HS-27A (cell line): ENCODE measurements at regions not wholly inside any gene's neighbourhood (a gene's known extent, or its start where the extent isn't known, plus 50 kb on each side); places are given as distances from the start of the nearest gene placed in this dataset.

ENCODE experiments used
- DNase-seq: peaks from one replicate; pipeline ENCODE4 v3.0.0-alpha.2; 2012; ENCODE audit warnings: low read depth, missing footprints

DNA sequence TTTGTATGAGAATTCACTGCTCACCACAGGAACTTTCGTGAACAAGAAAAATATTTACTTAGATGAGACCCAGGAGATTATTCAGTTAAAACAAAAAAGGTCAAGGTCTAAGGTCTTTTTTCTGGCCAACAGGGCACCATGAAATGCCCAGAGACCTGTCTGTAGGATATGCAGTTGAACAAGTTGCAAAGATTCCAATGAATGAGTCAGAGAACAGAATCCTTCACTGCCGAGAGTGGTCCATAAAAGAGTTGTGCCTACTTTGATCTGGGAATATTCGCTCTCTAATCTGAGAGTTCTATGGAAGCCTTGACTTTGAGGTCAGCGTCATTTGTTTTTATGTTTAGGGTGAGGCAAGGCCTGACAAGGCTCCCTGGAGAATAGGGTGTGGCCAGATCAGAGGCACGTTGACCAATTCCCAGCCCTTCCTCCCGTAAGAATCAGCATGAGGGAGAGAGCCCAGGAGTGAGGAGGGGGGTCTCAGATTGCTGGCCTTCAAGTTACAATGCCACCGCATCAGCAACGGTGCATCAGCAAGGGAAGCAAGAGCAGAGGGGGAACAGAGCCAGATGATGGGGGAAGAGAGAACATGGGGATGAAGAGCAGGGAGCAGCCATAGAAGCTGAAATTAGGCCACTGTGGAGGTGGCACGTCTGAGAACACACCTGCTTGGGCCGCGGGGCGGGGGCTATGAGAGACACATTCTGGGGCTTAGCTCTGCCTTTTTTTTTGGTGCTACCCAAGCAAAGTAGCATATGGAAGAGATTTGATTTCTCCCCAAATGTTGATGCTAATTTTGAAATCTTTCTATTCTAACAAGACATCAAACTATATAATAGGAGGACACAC lies 206.4 kb upstream of the RAB4A start:
- DNase-seq = no peak

DNA sequence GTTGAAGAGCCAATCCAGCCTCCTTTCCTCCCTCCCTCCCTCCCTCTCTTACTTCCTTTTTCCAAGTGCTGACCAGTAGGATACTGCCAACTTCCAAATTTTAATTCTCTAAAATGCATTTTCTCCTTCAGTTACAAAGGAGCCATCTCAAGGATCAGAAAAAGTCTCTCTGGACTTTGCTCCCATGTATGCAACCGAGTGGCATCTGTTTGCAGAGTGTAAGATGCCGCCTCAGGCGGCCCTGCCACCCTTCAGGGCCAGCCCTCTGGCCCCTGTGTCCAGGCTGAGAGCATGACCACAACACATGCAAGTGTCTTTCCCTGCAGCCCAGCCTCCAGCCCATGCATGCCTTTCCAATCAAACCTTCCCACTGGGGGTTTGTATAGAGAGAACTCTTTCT lies 205.3 kb upstream of the RAB4A start:
- no peak for DNase-seq

DNA sequence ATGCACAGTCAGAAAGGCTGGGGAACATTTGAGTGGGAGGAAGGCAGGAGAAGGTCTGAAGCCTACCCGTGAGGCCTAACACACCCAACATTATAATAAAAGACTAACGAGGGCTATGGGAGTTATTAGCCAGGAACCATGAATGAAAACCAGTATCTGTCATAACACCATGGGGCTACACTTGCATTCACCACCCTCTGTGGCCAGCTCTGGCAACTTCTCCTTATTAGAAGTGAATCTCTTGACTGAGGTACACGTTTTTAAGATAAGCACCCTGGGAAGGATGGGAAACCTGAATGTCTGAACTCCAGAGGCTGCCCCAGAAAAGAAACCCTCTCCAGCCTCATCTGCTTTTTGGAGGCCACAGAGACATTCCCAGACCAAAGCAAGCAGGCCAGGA lies 204.3 kb upstream of the RAB4A start:
- no peak for DNase-seq

DNA sequence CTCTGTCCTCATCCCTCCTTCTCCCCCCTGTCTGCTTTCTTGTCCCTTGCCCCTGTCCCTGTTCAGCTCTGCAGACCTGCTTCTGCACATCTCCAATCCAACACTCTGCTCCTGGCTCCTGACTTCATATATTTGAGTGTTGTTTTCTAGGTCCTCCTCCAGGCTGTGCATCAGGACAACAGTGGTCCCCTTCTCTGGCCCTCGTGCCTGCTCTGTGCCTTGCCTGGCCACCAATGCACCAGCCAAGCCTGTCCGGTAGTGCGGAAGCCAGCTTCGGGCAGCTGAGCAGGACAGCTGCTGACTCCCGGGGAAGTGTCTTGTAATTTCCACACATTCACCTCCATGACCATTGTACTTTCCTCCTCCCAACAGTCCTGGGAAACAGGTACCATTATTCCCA lies 203.4 kb upstream of the RAB4A start:
- no peak for DNase-seq

DNA sequence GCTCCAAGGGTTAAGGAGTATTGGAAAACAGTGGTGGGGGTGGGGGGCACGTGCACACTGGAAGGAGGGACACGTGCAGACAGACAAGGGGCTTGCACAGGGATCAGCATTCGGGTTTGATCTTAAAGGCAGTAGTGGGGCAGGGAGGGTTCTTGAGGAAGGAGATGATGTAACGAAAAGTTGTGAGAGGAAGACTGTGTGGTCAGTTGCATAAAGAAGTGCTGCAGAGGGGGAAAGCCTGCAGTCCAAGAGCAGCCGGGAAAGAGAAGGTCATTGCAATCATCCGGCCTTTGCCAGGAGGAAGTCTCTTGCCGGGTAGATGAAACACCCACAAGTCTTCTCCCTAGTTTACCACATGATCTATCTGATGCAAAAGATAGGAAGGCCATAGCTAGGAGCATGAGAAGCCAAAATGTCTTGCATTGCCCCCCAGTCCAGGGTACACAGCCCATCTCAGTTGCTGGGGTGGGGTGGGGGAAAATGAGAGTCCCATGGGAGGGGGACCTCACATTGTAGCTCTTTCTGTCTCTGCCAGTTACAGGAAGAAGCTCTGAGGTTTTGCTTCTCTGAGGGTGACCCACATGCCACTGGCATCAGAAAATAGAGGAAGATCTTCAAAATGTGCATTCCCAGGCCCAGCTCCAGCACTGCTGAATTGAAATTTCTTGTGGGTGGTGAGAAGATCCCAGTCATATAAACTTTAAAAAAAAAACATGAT lies 202.5 kb upstream of the RAB4A start:
- DNase-seq = no peak

DNA sequence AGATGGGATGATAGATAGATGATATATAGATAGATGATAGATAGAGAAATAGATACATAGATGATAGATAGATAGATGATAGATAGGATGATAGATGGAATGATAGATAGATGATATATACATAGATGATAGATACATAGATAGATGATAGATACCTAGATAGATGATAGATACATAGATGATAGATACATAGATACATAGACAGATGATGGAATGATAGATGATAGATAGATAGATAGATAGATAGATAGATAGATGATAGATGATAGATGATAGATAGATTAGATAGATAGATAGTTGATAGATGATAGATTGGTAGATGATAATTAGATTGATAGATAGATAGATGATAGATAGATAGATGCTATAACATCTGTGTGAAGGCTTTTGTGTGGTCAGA lies 201.7 kb upstream of the RAB4A start:
- DNase-seq = no peak

DNA sequence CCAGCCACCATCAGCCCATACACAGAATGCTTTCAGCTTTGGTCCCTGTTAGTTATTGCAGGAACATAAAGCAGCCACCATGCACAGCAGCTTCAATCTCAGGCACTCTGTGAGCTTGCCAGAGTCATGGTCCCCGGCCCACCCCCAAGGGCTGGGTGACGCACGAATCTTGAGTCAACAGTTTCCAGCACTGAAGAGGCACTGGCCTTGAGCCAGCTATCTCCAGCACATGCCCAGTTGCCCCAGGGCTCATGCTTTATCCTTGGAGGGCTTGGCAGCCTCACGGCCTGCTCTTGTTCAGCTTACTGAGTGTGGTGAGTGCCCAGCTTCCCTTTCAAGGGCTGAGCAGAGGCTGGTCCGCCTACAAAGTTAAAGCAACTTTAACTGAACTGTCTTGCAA lies 200.7 kb upstream of the RAB4A start:
- no peak for DNase-seq

DNA sequence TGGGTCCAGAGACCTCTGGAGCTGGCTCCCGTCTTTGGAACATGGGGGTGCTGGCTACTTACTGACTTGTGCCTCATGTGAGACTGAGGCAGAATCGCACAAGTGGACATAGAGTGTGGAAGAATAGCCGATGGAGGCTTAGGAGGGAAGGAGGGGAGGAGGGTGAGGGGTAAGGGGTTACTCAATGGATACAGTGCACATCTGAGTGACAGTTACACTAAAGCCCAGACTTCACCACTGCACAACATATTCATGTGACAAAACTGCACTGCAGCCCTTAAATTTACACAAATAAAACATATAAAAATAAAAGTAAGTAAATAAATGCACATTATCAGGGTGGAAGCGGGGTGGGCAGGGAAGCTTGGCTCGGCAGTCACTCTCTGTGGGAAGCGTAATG lies 197.7 kb upstream of the RAB4A start:
- DNase-seq = no peak

DNA sequence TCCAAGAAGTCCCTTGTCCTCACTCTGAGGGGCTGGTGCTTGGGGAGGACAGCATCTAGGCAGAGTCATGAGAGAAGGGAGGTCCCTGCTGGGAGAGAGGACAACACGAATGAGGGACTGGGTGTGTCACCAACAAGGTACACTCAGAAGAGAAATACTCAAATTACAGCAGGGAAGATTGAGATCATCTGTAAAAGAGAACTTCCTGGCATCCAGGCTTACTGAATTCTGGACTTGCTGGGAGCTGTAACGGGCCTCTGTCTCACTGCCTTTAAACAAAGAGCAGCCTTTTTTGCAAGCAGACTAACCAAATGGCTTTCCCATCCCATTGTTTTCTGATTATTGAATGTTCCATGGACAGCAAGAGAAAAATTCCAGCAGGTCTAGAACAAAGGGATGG lies 195.7 kb upstream of the RAB4A start:
- no peak for DNase-seq

DNA sequence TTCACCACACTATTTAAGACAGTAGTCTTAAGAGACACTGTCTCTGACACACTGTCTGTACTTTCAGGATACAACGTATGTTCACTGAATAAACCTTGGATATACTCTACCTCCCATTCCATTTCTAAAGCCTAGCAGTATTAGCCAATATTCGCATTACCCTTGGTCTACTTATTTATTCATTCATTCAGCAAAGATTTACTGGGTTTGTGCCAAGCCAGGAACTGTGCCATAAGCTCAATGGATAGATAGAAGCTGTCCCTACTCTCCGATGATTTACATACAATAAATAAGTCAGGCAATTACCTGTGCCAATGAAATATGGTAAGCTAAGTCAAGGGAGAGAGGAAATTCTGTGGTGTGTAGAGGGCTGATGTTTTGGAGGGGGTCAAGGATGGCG lies 195.2 kb upstream of the RAB4A start:
- DNase-seq = no peak

DNA sequence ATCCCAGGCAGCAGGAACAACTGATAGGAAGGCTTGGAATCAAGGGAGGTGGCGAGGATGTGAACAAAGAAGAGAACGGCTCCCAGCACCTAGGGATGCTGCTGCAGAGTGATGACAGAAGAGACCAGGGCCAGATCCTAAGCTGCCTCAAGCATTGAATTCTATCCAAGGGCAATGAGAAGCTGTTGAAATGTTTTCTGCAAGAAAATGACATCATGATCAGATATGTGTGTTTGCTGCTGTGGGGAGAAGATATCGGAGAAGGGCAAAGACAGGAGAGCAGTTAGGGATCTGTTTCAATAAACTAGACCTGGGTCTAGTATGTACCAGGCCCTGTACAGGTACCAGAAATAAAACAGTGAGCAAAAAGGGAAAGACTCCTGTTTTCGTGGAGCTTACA lies 194.7 kb upstream of the RAB4A start:
- DNase-seq = no peak

DNA sequence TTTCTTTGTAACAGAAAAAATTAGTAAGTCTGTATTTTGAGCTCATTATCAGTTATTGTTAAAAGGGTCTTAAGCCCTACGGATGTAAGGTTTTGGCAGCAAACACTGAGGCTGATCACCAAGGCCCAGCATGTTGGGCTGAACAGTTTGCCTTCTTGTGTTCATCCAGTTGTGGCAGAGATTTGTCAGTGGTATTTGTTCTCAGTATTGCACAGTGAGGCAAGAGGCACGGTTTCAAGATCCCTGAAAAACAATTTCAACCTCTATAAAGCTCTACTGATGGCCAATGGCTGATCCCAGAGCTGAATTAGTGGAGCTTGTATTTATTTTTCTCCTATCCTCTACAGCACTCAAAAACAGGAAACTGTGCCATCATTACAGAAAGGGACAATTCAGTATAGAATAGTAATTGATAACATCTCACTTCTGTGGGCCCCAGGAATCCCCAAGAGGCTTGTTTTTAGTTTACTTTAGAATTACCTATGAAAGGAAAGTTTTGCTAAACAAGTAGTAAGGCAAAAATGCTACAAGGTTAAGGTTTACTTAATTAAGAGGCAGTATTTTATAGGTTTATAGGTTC lies 191.8 kb upstream of the RAB4A start:
- no peak for DNase-seq

DNA sequence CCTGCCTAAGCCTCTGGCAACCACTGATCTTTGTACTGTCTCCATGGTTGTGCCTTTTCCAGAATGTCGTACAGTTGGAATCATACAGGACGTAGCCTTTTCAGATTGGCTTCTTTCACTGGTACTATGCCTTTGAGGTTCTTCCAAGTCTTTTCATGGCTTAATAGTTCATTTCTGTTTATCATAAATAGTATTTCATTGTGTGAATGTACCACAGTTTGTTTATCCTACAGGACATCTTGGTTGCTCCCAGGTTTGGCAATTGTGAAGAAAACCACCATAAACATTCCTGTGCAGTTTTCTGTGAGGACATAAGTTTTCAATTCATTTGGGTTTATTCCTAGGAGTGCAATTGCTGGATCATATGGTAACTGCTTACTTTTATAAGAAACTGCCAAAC lies 190.6 kb upstream of the RAB4A start:
- no peak for DNase-seq

DNA sequence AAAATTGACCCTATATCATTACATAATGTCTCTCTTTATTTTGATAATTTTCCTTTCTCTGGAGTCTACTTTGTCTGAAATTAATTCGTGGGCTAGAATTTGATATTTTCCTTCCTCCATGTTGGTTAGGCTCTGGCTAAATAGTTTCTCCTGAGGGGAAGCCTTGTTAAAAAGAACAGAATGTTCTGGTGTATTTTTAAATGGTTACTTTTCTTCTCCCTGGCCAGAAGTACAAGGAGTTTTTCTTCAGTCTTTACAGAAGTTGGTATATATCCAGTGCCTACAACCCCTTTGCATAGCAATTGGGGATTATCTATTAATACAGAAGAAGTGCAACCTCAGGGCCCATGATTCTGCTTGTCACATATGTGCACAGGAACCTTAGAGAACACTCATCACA lies 185.6 kb upstream of the RAB4A start:
- DNase-seq = no peak

DNA sequence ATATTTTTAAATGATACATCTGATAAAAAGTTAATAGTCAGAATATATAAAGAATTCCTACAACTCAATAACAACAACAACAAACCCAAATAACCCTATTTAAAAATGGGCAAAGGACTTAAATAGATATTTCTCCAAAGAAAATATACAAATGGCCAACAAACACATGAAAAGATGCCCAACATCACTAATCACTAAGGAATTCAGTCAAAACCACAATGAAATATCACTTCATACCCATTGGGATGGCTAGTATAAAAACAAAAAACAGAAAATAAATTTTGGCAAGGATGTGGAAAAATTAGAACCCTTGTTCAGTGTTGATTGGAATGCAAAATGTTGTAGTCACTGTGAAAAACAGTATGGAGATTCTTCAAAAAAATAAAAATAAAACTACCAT lies 184.8 kb upstream of the RAB4A start:
- DNase-seq = no peak

DNA sequence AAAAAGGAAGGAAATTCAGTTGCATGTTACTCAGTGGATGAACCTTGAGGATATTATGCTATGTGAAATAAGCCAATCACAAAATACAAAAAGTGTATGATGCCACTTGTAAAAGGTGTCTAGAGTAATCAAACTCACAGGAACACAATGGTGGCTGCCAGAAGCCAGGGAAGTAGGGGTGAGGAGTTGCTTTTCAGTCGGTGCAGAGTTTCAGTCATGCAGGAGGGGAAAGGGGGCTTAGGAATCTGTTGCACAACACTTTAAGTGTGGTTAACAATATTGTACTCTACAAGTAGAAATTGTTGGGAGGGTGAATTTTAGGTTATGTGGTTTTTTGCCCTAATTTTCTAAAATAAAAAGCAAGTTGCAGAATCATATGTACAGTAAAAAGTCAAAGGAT lies 184.2 kb upstream of the RAB4A start:
- no peak for DNase-seq

DNA sequence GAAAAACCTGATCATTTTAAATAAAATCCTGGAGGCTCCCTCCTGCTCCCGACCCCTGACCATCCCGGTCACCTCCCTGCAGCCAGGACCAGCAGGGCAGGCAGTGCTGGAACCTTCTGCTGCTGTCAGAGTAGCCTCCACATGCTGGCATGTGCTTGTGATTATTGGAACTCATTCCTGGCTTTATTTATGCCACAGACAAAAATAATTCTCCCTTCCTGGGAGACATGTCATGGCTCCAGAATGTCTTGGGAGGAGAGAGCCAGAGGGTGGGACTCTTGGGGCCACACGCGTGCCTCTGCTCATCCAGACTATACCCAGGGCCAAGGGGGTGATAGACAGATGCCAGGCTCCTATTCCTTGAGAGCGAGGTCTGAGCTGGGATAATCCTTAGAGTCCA lies 183.6 kb upstream of the RAB4A start:
- DNase-seq = no peak

DNA sequence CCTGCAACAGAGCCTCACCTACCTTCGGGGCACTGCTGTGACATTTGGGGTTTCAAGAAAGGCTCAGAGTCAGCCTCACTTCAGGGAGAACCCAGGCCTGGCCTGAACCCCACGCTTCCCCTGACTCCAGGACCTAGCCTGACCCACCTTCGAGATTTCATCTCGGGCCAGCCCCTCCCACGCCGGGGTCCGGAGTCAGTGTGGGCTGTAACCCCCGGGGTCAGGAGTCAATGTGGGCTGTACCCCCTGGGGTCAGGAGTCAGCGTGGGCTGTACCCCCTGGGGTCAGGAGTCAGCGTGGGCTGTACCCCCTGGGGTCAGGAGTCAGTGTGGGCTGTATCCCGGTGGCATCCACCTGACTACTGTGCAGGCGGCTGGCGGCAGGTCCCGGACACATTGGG lies 183.0 kb upstream of the RAB4A start:
- no peak for DNase-seq

DNA sequence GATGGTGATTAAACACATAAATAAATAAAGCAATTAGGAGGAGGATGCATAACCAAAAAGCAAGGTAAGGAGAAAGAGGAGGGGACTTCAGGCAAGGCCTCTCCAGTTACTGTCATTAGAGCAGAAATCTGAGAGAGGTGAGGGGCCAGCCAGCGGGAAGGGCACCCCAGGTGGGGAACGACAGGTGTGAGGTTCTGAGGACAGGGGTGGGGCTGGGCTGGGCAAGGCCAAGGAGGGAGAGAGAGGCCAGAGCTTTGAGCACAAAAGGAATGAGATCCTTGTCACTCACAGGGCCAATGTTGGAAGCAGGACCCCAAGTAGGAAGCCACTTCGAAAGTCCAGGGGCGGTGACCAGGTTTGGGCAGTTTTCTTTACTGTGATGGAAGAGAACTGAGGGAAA lies 182.2 kb upstream of the RAB4A start:
- no peak for DNase-seq

DNA sequence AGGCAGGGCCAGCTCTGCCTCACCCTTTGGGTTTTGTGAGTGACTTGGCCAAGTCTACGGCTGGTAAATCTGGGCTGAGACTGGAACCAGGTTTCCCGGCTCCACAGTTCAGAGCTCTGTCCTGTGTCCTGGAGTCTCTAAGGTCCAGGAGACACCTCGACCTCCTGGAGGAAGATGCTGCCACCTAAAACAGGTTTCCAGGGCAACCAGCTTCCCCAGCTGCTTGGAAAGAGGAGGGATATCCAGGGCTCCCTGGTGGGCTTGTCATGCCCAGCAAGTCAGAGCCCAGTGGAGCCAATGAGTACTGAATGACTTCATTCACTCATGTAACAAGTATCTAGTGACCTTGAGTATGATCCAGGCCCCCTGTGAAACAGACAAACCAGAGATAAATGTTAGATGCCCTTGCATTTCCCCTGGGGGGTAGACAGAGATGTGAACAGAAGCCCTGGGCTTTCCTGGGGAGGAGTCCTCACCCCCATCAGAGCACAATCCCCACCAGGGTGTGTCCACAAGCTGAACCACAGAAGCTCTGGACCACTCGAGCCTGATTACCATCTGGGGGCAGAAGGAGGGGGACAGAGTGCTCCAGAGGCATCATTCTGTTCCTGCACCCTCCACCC lies 181.2 kb upstream of the RAB4A start:
- DNase-seq = no peak

DNA sequence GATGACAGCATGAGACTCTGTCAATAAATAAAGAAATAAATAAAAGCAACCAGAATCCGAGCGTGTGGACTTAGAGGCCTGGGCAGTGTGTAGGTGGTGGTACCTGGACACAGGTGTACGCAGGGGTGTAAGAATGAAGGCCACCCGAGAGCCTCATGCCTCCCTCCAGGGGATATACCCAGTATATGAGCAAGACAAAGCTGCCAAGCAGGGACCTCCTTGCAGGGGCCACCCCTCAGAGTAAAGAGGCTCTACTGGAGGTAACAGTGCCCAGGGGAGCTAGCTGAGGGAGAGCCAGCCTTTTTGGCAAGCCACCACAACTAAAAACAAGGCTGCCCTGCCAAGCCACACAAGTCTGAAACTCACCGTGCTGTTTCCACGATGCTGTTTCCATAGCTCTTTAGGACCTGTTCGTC lies 179.2 kb upstream of the RAB4A start:
- no peak for DNase-seq

DNA sequence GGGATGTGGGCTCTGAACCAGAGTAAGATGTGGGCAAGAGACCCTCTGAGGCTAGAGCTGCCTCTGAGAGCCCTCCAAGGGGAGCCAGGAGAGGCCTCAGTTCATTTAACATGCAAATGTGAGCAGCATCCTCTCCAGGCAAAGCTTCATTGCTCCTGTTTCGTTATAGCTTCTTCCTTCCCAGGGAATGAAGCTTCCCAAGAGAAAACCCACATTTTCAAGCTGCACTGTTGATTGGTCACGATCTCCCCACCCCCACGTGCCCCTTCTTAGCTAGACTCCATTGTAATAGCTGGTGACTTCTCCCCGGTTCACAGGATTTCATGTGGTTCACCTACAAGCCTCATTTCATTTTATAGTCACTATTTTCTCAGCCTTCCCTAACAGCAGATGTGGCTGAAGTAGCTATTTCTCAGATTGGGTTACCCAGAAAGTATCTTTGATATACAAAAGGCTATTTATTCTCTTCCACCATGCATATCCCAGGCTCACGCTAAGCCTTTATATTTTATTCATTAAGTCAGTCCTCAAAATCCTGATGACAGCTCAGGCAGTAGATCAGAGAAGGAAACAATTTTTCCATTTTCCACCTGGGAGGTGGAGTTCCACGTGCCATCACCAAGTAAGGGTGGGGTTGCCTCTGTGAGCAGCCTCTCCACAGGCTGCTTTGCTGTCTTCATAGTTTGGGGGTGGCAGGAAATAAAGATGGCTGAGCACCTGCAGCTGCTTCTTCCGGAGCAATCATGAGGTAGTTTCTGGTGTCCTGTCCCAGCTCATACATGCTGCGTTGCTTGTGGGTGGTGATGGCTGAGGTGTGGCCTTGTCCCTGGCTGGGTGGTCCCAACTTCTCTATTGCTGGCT lies 178.3 kb upstream of the RAB4A start:
- no peak for DNase-seq
